ENCODE measurements at regions not wholly inside any gene's neighbourhood (a gene's known extent, or its start where the extent isn't known, plus 50 kb on each side); places are given as distances from the start of the nearest gene placed in this dataset.

- Histone ChIP-seq H3K36me3 (no peaks in the 10 kb centered on the region), H3K9me3 (no peaks in the 10 kb centered on the region), H3K27me3 (replicated peaks; ENCODE audit: insufficient read depth) (no peaks in the 10 kb centered on the region), H3K4me3 (no peak overlapping the region), H3K4me1 (ENCODE audit: control insufficient read depth in 1 of 2, low read depth in 2 of 2) (peaks cover 14 to 18% of the 10 kb centered on the region in 2 donors), H3K27ac (no peak overlapping the region)
- ATAC-seq (ENCODE audit: insufficient number of reproducible peaks, low FRiP score, low read depth) (no peak), DNase-seq (ENCODE audit: low spot score) (no peak)
- TF ChIP-seq CTCF (IDR thresholded peaks at IDR 0.05) = no peak
Measured at GRCh38 chr10:29140151-29140550, 148.7 kb upstream of the LYZL1 start.

GRCh38 chr10:29140991-29141390 is 147.9 kb upstream of the LYZL1 start:
- H3K36me3 ChIP-seq = no peaks in the 10 kb centered on the region
- no peak overlapping the region for H3K4me3 ChIP-seq
- H3K4me1 ChIP-seq (ENCODE audit: control insufficient read depth in 1 of 2, low read depth in 2 of 2) = peaks cover 14 to 18% of the 10 kb centered on the region in 2 donors
- DNase-seq (ENCODE audit: low spot score) (no peak), ATAC-seq (ENCODE audit: insufficient number of reproducible peaks, low FRiP score, low read depth) (peak; percentile 48)
- no peak for TF ChIP-seq CTCF (IDR thresholded peaks at IDR 0.05)
- no peaks in the 10 kb centered on the region for H3K27me3 ChIP-seq (replicated peaks; ENCODE audit: insufficient read depth)
- no peaks in the 10 kb centered on the region for H3K9me3 ChIP-seq
- peak overlapping the region in 1 of 2 donors; percentile 68 for H3K27ac ChIP-seq

GRCh38 chr10:29141761-29142160 is 147.1 kb upstream of the LYZL1 start:
- peaks cover 14 to 18% of the 10 kb centered on the region in 2 donors for H3K4me1 ChIP-seq (ENCODE audit: control insufficient read depth in 1 of 2, low read depth in 2 of 2)
- H3K27ac ChIP-seq = peak overlapping the region in 1 of 2 donors; percentile 68
- ATAC-seq (ENCODE audit: insufficient number of reproducible peaks, low FRiP score, low read depth) (no peak), DNase-seq (ENCODE audit: low spot score) (no peak)
- H3K27me3 ChIP-seq (replicated peaks; ENCODE audit: insufficient read depth) = no peaks in the 10 kb centered on the region
- no peaks in the 10 kb centered on the region for H3K36me3 ChIP-seq
- H3K9me3 ChIP-seq = no peaks in the 10 kb centered on the region
- TF ChIP-seq CTCF (IDR thresholded peaks at IDR 0.05) = no peak
- H3K4me3 ChIP-seq = no peak overlapping the region

GRCh38 chr10:29142516-29143314 is 146.2 kb upstream of the LYZL1 start:
- no peak for DNase-seq (ENCODE audit: low spot score)
- no peak for TF ChIP-seq CTCF (IDR thresholded peaks at IDR 0.05)
- H3K36me3 ChIP-seq = no peaks in the 10 kb centered on the region
- H3K4me1 ChIP-seq (ENCODE audit: control insufficient read depth in 1 of 2, low read depth in 2 of 2) = peaks cover 14 to 18% of the 10 kb centered on the region in 2 donors
- no peak overlapping the region for H3K27ac ChIP-seq
- no peak overlapping the region for H3K4me3 ChIP-seq
- no peaks in the 10 kb centered on the region for H3K27me3 ChIP-seq (replicated peaks; ENCODE audit: insufficient read depth)
- no peaks in the 10 kb centered on the region for H3K9me3 ChIP-seq
- ATAC-seq (ENCODE audit: insufficient number of reproducible peaks, low FRiP score, low read depth) = no peak

- TF ChIP-seq CTCF (IDR thresholded peaks at IDR 0.05) = no peak
- ATAC-seq (ENCODE audit: insufficient number of reproducible peaks, low FRiP score, low read depth) = no peak
- Histone ChIP-seq H3K36me3 (no peaks in the 10 kb centered on the region), H3K27ac (no peak overlapping the region), H3K4me3 (no peak overlapping the region), H3K4me1 (ENCODE audit: control insufficient read depth in 1 of 2, low read depth in 2 of 2) (peaks cover 14 to 21% of the 10 kb centered on the region in 2 donors), H3K9me3 (no peaks in the 10 kb centered on the region), H3K27me3 (replicated peaks; ENCODE audit: insufficient read depth) (no peaks in the 10 kb centered on the region)
- DNase-seq (ENCODE audit: low spot score) = no peak
Measured at GRCh38 chr10:29144126-29144525, 144.7 kb upstream of the LYZL1 start.

All from thoracic aorta (tissue), 2 donors.